ENCODE measurements at regions not wholly inside any gene's neighbourhood (a gene's known extent, or its start where the extent isn't known, plus 50 kb on each side); places are given as distances from the start of the nearest gene placed in this dataset.

GRCh38 chr13:89270736-89271135, 1599.6 kb downstream of the SLITRK5 start:
- no peak for DNase-seq (ENCODE audit: low spot score)
- H3K4me1 Mint-ChIP-seq, result no peaks in the 10 kb centered on the region; the same call in 2 of the 3 replicates
- H3K4me3 Mint-ChIP-seq, result no peak overlapping the region
- no peaks in the 10 kb centered on the region for H4K20me1 ChIP-seq (replicated peaks; ENCODE audit: insufficient read depth)
- no peak overlapping the region for H3K4me2 ChIP-seq
- H3K27me3 Mint-ChIP-seq (ENCODE audit: insufficient read depth, low read depth, poor library complexity), result no peaks in the 10 kb centered on the region
- TF ChIP-seq ZNF462 (CRISPR knock-in tag; IDR thresholded peaks at IDR 0.05) (no peak), CTCF (conservative IDR thresholded peaks at IDR 0.05; ENCODE audit: low read depth in 2 of 2) (no peak), POLR2AphosphoS5 (IDR thresholded peaks at IDR 0.05; ENCODE audit: low read depth) (no peak), NANOG (IDR thresholded peaks at IDR 0.05; ENCODE audit: borderline replicate concordance) (no peak), ZNF114 (CRISPR knock-in tag; IDR thresholded peaks at IDR 0.05) (no peak), ZNF331 (CRISPR knock-in tag; IDR thresholded peaks at IDR 0.05; ENCODE audit: low read depth) (no peak), JUNB (IDR thresholded peaks at IDR 0.05; ENCODE audit: unreplicated experiment) (no peak), EZH2phosphoT487 (IDR thresholded peaks at IDR 0.05; ENCODE audit: unreplicated experiment) (no peak), EZH2 (IDR thresholded peaks at IDR 0.05; ENCODE audit: low read depth, unreplicated experiment) (no peak), CREB1 (CRISPR knock-in tag; IDR thresholded peaks at IDR 0.05; ENCODE audit: low read depth) (no peak), STAT1 (IDR thresholded peaks at IDR 0.05; ENCODE audit: unreplicated experiment) (no peak)
- TF ChIP-seq, protein P1, sequence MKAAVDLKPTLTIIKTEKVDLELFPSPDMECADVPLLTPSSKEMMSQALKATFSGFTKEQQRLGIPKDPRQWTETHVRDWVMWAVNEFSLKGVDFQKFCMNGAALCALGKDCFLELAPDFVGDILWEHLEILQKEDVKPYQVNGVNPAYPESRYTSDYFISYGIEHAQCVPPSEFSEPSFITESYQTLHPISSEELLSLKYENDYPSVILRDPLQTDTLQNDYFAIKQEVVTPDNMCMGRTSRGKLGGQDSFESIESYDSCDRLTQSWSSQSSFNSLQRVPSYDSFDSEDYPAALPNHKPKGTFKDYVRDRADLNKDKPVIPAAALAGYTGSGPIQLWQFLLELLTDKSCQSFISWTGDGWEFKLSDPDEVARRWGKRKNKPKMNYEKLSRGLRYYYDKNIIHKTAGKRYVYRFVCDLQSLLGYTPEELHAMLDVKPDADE (IDR thresholded peaks at IDR 0.05), result no peak
- TF ChIP-seq, protein P2, sequence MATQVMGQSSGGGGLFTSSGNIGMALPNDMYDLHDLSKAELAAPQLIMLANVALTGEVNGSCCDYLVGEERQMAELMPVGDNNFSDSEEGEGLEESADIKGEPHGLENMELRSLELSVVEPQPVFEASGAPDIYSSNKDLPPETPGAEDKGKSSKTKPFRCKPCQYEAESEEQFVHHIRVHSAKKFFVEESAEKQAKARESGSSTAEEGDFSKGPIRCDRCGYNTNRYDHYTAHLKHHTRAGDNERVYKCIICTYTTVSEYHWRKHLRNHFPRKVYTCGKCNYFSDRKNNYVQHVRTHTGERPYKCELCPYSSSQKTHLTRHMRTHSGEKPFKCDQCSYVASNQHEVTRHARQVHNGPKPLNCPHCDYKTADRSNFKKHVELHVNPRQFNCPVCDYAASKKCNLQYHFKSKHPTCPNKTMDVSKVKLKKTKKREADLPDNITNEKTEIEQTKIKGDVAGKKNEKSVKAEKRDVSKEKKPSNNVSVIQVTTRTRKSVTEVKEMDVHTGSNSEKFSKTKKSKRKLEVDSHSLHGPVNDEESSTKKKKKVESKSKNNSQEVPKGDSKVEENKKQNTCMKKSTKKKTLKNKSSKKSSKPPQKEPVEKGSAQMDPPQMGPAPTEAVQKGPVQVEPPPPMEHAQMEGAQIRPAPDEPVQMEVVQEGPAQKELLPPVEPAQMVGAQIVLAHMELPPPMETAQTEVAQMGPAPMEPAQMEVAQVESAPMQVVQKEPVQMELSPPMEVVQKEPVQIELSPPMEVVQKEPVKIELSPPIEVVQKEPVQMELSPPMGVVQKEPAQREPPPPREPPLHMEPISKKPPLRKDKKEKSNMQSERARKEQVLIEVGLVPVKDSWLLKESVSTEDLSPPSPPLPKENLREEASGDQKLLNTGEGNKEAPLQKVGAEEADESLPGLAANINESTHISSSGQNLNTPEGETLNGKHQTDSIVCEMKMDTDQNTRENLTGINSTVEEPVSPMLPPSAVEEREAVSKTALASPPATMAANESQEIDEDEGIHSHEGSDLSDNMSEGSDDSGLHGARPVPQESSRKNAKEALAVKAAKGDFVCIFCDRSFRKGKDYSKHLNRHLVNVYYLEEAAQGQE (IDR thresholded peaks at IDR 0.05; ENCODE audit: unreplicated experiment), result no peak
- H3K36me3 Mint-ChIP-seq (ENCODE audit: low read depth), result no peaks in the 10 kb centered on the region
- no peak overlapping the region for H3K4me3 ChIP-seq
- no peaks in the 10 kb centered on the region for H3K79me2 ChIP-seq (replicated peaks; ENCODE audit: insufficient read depth)
- ATAC-seq, result no peak
- H3K36me3 ChIP-seq (ENCODE audit: insufficient read depth), result no peaks in the 10 kb centered on the region
- H3K4me1 ChIP-seq (ENCODE audit: insufficient read depth), result no peaks in the 10 kb centered on the region
- H3F3A ChIP-seq (replicated peaks; ENCODE audit: low read depth), result no peaks in the 10 kb centered on the region
- H3K27ac Mint-ChIP-seq, result no peak overlapping the region; the same call in 1 of the 2 replicates
- no peak overlapping the region for H3K27ac ChIP-seq (ENCODE audit: low read depth)
- no peaks in the 10 kb centered on the region; the same call in 2 of the 3 replicates for H3K9me3 Mint-ChIP-seq
- H3K9me2 ChIP-seq (ENCODE audit: insufficient read depth), result no peaks in the 10 kb centered on the region
- H3K27me3 ChIP-seq (ENCODE audit: insufficient read depth), result no peaks in the 10 kb centered on the region
- H2AFZ ChIP-seq, result peak overlapping the region; percentile 52; the same call in 1 of the 2 replicates

All from GM23338 (cell line).